Thyroid gland (tissue), 4 donors: ENCODE measurements at regions not wholly inside any gene's neighbourhood (a gene's known extent, or its start where the extent isn't known, plus 50 kb on each side); places are given as distances from the start of the nearest gene placed in this dataset.

Source experiments
- DNase-seq, 2 donors: peaks; one replicate each; pipeline ENCODE4 v3.0.0-alpha.2; 2019
- H3K27ac ChIP-seq, 3 donors: fragments of 200-600 bp; sonication (generic); 1 replicate in 2 of 3; 2 replicates in 1 of 3; pipeline ENCODE4 v1.5.1; 2016 to 2019; ENCODE audit warnings: mild to moderate bottlenecking in 1 of 3, moderate library complexity in 1 of 3
- H3K27me3 ChIP-seq: fragments of 200-600 bp; sonication (generic); one replicate; pipeline ENCODE4 v1.5.1; 2019
- H3K36me3 ChIP-seq, 2 donors: fragments of 200-600 bp; sonication (generic); one replicate each; pipeline ENCODE4 v1.5.1; 2016 to 2019
- H3K4me1 ChIP-seq, 2 donors: fragments of 200-600 bp; sonication (generic); one replicate each; pipeline ENCODE4 v1.5.1; 2017 to 2019
- H3K4me3 ChIP-seq, 3 donors: fragments of 200-600 bp; sonication (generic); replicated peaks in 1 of 3; 1 replicate in 2 of 3; 2 replicates in 1 of 3; pipeline ENCODE4 v1.5.1; 2016; ENCODE audit warnings: mild to moderate bottlenecking in 1 of 3
- H3K9me3 ChIP-seq: fragments of 200-600 bp; sonication (generic); one replicate; pipeline ENCODE4 v1.5.1; 2017
- POLR2A ChIP-seq, 2 donors: fragments of 450-650 bp; IDR thresholded peaks; one replicate each; pipeline ENCODE4 v1.6.1; 2017; ENCODE audit warnings: antibody characterized with exemption in 2 of 2, mild to moderate bottlenecking in 2 of 2, moderate library complexity in 1 of 2
- WGBS, 2 donors: methylation state at CpG; one replicate each; pipeline ENCODE4 v1.1.5; 2017; 5-methylcytosine and 5-hydroxymethylcytosine counted together
- intact Hi-C: fragments of 100-400 bp; cut with DNase I; formaldehyde crosslinking; loops from one replicate; pipeline ENCODE4 v1.15.1; 2023
- TF ChIP-seq, protein P1 (sequence below), 6 experiments: fragments of 200-600 bp in 3 of 6; fragments of 450-650 bp in 3 of 6; sonication (generic) in 3 of 6; IDR thresholded peaks; one replicate each; pipeline ENCODE4 v1.5.1; 2016 to 2019; ENCODE audit warnings: antibody characterized with exemption in 6 of 6, mild to moderate bottlenecking in 2 of 6, inconsistent platforms in 1 of 6, moderate library complexity in 1 of 6

DNA sequence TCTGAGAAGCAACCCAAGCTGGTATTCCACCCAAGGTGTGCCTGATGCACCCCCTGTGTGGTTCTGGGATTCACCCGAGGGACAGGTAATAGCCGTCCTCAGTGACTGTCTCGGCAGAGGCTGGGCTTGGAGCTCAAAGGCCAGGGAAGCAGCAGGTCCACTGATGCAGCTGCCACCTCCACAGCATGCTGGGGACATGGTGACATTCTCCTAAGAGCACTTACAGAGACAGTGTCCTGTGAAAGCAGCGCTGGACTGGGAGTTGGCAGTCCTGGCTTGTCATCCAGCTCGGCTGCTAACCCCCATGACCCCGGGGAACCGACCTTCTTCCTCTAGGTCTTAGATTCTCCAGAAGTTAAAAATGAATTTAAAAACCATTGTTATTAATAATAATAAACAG lies 72.8 kb downstream of the RPUSD4 start:
- Histone ChIP-seq H3K4me1 (peaks cover 88 to 96% of the 10 kb centered on the region in 2 donors), H3K9me3 (no peaks in the 10 kb centered on the region), H3K27ac (peak overlapping the region; percentile 90 to 96 (median 93)), H3K27me3 (no peaks in the 10 kb centered on the region), H3K36me3 (no peaks in the 10 kb centered on the region), H3K4me3 (no peak overlapping the region)
- TF ChIP-seq, protein P1, sequence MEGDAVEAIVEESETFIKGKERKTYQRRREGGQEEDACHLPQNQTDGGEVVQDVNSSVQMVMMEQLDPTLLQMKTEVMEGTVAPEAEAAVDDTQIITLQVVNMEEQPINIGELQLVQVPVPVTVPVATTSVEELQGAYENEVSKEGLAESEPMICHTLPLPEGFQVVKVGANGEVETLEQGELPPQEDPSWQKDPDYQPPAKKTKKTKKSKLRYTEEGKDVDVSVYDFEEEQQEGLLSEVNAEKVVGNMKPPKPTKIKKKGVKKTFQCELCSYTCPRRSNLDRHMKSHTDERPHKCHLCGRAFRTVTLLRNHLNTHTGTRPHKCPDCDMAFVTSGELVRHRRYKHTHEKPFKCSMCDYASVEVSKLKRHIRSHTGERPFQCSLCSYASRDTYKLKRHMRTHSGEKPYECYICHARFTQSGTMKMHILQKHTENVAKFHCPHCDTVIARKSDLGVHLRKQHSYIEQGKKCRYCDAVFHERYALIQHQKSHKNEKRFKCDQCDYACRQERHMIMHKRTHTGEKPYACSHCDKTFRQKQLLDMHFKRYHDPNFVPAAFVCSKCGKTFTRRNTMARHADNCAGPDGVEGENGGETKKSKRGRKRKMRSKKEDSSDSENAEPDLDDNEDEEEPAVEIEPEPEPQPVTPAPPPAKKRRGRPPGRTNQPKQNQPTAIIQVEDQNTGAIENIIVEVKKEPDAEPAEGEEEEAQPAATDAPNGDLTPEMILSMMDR (IDR thresholded peaks at IDR 0.05) = no peak
- no peak for TF ChIP-seq POLR2A (IDR thresholded peaks at IDR 0.05)
- DNase-seq = peak in 1 of 2 donors; percentile 65
- intact Hi-C loops = no loop called here
- 46 to 54% methylated on average over 7 of the region's 7 CpGs for WGBS, 2 donors

DNA sequence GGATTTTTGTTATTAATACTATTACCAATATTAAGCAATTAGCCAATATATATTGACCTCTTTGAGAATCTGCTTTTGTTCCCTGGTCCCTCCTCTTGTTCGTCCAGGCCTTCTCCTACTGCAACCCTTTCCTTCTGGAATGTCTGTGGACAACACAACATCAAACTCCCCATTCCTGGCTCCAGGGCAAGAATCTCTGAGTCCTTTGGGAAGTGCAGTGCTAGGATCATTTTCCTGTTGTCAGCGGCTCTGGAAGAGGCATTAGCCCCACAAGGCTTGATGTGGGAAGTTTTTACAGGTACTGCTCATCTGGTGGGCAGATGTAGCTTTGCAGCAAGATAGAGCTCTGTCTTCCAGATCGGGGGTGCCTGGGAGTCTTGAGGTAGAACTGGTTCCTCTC lies 74.3 kb downstream of the RPUSD4 start:
- Histone ChIP-seq H3K9me3 (no peaks in the 10 kb centered on the region), H3K4me3 (no peak overlapping the region), H3K27ac (peak overlapping the region in 2 of 3 donors; percentile 90 to 96), H3K4me1 (peaks cover 90 to 100% of the 10 kb centered on the region in 2 donors), H3K27me3 (no peaks in the 10 kb centered on the region), H3K36me3 (no peaks in the 10 kb centered on the region)
- 69 to 77% methylated on average over 3 of the region's 3 CpGs for WGBS, 2 donors
- no peak for TF ChIP-seq POLR2A (IDR thresholded peaks at IDR 0.05)
- TF ChIP-seq, protein P1 (IDR thresholded peaks at IDR 0.05) = no peak
- intact Hi-C loops = no loop called here
- no peak for DNase-seq

DNA sequence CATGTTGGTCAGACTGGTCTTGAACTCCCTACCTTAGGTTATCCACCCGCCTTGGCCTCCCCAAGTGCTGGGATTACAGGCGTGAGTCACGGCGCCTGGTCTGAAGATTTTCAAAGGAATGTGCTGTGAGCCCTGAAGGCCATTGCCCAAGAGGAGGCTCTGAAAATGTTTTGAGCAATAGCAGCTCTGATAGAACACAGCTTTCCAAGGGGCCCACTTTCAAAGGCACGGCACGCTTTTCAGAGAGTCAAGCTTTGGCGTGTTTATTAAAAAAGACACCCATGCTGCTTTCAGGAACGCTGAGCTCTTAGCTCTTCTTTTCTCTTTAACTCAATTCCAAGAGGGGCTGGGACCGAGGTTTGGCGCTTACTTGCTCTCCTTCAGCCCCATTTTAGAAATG lies 73.8 kb upstream of the CDON start:
- Histone ChIP-seq H3K36me3 (no peaks in the 10 kb centered on the region), H3K27me3 (no peaks in the 10 kb centered on the region), H3K9me3 (no peaks in the 10 kb centered on the region), H3K27ac (peak overlapping the region; percentile 24 to 96 (median 90)), H3K4me3 (no peak overlapping the region), H3K4me1 (peaks cover 91 to 100% of the 10 kb centered on the region in 2 donors)
- TF ChIP-seq, protein P1 (IDR thresholded peaks at IDR 0.05) = no peak
- TF ChIP-seq POLR2A (IDR thresholded peaks at IDR 0.05) = no peak
- intact Hi-C loops = no loop called here
- WGBS, 2 donors = 77 to 86% methylated on average over 10 of the region's 10 CpGs
- DNase-seq = peak; percentile 55 to 64

DNA sequence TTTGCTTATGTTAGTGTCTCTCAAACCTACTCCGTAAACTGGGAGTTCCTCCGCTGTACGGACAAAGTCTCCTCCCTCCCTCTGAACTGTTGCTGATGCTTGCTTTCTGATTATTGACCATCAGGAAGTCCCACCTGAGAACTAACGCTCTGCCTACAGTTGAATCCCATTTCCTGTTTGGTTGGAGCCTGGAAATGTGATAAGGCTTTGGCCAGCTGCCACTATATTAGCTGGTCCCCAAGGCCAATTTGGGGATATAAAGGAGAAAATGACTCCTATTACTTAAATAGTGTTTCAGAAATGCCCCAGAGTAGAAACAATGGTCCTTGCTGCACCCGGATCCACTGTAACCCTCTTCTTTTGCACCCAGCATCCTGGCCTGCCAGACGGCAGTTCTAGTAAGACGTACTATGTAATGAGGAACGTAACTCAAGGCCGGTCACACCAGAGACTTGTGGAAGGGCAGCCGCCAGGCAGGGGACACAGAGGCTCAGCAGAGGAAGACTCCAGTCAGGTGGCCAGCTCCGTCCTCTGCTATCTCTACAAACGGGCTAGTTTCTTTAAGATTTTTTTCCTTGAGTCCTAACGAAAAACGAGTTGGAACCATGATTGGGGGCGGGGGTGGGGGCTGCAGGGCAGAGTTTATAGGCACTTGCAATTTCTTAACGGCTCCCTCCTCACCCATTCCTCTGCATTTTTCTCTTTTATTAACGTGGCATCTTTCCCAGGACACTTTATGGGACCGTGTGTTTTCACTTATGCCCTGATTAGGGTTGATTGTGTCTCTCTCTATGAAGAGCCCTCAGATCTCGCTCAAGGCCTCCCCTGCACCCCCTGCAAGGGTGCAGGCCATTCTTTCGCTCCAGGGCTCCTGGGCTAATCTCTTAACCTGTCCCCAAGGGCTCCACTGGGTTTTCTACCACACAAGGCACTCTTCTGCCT lies 72.8 kb upstream of the CDON start:
- intact Hi-C loops = no loop called here
- Histone ChIP-seq H3K36me3 (no peaks in the 10 kb centered on the region), H3K9me3 (no peaks in the 10 kb centered on the region), H3K4me1 (peaks cover 91 to 100% of the 10 kb centered on the region in 2 donors), H3K27me3 (no peaks in the 10 kb centered on the region), H3K4me3 (no peak overlapping the region), H3K27ac (peak overlapping the region in 2 of 3 donors; percentile 90 to 96)
- WGBS, 2 donors = 55 to 62% methylated on average over 20 of the region's 20 CpGs
- no peak for TF ChIP-seq POLR2A (IDR thresholded peaks at IDR 0.05)
- DNase-seq = no peak

DNA sequence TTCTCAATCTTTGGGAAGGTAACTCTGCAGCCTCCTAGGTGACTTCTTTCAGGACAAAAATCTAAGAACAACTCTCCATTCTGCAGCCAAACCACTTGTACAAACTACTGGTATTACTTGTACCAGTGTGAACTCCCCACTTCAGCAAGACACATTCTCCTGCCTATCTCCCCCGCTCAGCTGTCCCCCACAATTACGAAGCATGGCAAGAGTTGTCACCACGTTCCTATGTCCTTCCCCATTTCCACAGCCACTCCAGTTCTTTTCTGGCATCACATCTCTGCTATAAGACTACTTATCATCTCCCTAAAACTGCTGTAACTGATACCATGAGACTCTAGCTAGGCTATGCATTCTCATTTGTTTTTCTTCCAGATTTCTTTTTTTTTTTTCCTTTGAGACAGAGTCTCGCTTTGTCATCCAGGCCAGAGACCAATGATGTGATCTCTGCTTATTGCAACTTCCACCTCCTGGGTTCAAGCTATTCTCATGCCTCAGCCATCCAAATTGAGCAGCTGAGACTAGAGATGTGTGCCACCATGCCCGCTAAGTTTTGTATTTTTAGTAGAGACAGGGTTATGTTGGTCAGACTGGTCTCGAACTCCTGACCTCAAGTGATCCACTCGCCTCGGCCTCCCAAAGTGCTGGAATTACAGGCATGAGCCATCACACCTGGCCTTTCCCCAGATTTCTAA lies 71.9 kb upstream of the CDON start:
- intact Hi-C loops = no loop called here

More for the DNA sequence above, 71.9 kb upstream of the CDON start:
- 88 to 89% methylated on average over 8 of the region's 8 CpGs for WGBS, 2 donors
- TF ChIP-seq, protein P1 (IDR thresholded peaks at IDR 0.05) = no peak
- no peak for TF ChIP-seq POLR2A (IDR thresholded peaks at IDR 0.05)
- Histone ChIP-seq H3K36me3 (no peaks in the 10 kb centered on the region), H3K27me3 (no peaks in the 10 kb centered on the region), H3K9me3 (no peaks in the 10 kb centered on the region), H3K27ac (peak overlapping the region; percentile 13 to 98 (median 96)), H3K4me3 (no peak overlapping the region), H3K4me1 (peaks cover 91 to 100% of the 10 kb centered on the region in 2 donors)
- no peak for DNase-seq
